ENCODE measurements at regions not wholly inside any gene's neighbourhood (a gene's known extent, or its start where the extent isn't known, plus 50 kb on each side); places are given as distances from the start of the nearest gene placed in this dataset.

DNA sequence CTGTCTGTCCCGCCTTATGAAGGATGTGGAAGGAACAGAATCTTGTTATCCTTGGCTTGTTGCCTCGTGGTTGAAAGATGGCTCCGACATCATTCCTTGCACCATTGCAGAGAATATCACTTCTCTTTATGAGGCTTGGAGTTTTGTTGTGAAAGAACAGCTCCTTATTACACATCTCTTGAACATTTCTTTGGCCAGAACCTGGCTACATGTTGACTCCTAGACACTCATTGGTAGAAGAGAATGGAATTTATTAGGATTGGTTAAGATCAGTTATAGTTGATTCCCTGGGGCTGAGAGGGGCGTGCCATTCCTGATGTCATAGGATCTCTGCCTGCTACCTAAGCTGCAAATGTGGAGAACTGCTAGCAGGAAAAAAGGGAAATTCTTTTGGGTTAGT is 180.5 kb upstream of the CTBP2 start:
- no peak for DNase-seq

DNA sequence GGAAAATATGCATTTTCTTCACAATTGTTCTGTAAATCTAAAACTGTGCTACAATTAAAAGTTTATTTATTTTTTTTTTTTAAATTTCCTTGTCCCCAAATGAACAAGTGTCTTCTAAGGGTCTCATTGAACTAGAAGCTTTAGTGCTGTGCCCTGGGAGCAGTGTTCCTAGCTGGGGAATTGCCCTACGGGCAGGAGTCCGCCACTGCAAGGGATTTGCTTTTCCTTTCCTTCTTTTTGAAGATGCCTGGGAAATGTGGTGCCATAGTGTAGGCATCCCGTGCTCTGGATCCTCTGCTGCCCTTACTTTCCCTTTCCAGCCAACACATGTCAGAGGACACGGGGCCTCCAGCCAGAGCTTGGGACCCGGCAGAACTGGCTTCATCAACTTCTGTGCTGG is 177.1 kb upstream of the CTBP2 start:
- DNase-seq = no peak

DNA sequence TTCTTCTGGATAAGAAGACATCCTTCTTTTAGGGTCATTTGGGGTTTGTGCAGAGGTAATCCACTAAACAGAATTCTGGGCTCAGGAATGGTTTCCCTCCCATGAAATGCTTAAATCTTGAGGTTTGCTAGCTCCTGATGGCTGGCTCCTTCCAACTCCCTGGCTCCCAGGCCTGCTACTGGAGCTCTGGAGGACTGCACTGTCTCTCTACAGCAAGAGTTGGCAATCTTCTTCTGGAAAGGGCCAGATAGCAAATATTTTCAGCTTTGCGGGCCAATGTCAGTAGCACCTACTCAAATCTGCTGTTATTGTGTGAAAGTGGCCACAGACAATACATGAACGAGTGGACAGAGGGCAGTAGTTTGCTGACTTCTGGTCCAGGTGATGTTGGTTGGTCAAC is 174.2 kb upstream of the CTBP2 start:
- DNase-seq = no peak

DNA sequence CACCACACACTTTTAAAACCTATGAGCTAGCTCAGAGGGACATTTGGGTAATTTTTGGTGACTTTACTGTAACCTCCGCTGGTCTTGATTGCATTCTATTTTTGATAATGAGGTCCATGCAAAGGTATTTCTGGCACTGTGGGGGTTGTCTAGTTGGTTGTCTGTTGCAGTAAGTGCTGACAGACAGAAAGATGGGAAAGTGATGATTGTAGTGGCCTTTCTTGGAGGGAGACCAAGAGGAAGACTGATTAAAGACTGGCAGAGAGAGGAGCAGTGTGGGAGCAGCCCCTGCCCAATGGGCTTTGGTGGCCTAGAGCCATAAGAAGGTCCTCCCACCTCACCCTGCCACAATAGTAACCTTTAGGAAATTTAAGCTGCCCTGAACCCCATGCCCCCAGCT is 173.4 kb upstream of the CTBP2 start:
- no peak for DNase-seq

DNA sequence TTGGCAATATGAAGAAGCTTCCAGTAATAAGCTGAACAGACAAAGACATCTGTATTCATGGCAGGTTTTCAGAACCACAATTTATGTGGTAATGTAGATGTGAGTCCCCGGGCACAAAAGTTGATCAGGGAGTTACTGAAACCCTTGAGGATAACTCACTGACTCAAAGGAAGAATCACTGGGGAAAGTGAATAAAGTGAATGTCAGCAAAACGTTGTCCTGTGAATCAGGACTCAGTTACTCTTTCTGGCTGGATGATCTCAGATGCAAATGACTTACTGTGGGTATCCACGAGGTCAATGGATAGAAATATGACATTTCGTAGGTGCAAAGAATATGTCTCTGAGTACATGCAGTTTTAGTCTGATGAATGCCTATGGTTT is 172.8 kb upstream of the CTBP2 start:
- DNase-seq = no peak

DNA sequence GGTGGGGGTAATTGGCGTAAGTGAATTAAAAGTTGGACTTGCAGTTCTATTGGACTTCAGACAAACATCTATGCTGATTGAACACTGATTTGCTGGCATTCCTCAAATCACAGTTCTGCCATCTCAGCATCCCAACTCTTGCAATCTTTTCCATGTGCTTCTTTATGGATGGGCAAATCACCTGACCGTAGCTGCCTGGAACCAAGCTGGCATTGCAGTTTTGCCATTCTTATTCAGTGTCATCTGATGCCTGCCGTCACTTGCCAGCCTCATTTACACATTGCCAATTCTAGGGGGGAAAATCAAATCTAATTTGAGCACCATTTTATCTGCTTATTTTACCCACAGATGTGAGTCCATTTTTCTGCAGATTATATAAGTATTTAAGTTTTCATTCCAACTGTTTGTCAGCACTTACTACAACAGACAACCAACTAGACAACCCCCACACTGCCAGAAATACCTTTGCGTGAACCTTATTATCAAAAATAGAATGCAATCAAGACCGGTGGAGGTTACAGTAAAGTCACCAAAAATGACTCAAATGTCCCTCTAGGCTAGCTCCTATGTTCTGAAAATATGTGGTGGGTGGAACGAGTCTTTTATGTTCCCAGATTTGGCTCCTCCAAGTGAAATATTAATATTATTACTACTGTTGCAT is 172.3 kb upstream of the CTBP2 start:
- no peak for DNase-seq

DNA sequence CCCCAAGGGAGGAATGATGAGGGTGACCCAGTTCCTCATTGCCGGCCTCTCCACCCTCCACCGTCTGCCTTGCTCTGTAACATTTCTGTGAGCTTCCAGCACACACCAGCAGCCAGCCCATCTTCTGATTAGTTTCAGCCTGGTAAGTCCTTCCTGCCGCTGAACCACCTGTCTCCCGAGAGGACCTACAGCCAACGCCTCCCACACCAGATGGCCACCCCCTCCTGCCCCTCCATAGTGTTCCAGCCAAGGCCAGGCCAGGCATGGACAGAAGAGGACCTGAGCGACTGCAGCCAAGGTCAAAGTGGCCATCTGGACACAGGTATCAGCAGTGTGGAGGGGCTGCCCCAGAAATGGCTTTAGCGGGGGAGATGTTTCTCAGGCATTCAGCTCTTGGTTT is 170.7 kb upstream of the CTBP2 start:
- DNase-seq = no peak

DNA sequence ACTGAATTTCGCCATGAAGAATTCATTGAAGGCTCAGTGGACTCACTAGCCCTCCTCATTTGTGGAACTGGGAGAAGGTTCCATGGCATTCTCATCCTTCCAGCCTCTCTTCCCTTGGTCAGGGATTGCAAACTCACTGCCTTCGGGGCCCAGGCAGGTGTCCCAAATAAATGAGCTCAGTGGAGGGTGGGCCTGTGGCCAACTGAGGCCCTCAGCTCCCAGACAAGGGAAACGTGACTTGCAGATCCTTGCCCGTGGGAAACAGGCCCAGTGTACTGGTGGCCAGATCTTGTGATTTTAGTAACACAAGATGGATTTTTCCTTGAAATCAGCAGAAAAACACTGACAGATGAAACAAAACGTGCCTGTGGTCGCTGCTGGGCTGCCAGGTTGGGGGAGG is 168.7 kb upstream of the CTBP2 start:
- no peak for DNase-seq

DNA sequence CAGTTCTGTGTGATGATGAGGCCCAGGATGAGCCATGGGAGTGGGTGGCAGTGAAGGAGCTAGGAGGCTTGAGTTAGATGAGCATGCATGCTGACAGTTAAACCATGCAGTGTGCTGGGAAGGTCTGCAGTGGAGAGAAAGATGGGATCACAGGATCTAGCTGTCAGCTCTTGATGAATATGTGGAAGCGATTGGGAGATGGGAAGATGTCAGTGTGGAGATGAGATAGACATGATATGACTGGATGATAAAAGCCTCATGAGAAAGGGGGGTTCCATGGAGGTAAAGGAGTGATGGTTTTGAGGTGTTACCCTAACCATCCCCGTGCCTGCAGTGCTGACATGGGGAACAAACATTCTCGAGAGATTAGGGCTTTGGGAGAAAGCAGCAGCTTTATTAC is 165.0 kb upstream of the CTBP2 start:
- no peak for DNase-seq

DNA sequence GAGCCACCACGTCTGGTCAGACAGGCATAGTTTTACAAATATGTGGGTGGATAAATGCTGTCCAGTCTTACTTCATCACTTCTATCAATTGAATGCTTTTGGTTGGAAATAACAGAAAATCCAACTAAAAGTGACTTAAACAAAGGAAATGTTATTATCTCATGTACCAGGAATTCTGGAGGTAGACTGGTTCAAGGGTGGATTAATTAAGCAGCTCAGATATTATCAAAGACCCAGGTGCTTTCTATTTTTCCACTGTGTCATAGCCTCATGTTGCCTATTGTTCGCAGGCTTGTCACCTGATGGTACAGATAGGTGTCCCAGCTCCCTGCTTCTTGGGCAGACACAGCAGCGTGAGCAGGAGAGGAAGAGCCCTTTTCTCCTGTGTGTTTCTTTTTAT is 156.1 kb upstream of the CTBP2 start:
- DNase-seq = no peak

DNA sequence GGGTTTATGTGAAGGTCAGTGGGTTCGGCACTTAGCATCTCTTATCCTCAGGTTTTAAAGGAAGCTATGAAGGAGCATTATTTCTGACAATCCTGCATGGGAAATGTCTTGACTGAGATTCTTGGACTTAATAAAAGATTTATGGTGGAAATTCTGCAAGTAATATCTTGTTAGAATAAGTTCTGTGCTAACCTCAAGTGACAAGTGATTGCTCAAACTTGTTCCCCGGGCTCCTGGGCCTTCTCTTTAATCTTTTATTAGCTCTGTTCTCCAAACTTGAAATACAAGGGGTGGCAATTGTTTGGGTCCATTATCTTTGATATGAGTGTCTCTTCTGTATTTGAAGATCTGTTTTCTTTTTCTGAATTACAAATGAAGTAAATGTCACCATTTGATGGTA is 140.6 kb upstream of the CTBP2 start:
- DNase-seq = no peak

DNA sequence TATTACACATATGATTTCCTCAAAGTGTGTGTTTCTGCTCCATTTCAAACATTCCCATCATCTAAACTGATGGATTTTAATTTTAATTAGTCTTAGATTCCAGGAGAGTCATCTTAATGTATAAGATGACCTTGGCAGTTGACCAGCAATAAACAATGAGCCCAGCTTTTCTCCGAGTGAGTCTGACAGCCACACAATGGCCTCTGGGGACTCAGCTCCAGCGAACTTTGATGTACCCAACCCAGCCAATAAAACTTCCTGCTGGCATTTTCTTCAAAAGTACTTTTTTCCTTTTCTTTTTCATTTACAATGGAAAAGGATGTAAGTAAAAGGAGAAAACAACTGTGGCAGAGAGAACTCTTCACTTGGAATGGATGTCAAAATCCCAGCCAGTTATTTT is 139.1 kb upstream of the CTBP2 start:
- no peak for DNase-seq

DNA sequence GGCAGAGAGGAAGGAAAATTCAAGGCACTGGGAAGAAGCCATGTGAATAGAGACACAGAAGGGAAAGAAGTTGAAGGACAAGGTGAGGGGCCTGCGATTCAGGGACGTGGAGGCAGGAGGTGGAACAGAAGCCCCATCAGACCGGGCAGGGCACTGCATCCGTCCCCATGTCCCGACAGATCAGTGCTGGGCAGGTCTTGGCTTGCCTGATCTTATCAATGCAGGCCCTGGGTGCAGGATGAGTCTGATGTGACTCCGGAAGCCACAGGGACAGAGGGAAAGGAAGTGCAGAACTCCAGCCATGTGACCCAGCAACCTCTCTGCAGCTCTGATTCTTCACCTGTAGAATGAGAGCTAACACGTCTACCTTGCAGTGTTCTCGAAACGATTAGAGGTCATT is 136.2 kb upstream of the CTBP2 start:
- DNase-seq = no peak

DNA sequence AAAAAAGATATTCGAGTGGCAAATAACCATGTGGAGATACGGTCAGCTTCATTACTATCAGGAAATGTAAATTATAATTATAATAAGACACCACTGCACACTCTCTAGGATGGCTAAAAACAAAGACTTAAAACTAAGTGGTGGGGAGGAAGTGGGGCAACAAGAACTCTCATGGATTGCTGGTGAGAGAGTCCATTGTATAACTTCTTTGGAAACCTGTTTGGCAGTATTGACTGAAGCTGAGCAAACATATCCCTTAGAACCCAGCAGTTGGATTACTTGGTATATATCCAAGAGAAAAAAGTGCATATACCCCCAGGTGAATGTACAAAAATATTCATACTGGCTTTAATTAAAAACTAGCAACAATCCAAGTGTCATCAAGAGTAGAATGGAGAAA is 133.7 kb upstream of the CTBP2 start:
- DNase-seq = no peak

DNA sequence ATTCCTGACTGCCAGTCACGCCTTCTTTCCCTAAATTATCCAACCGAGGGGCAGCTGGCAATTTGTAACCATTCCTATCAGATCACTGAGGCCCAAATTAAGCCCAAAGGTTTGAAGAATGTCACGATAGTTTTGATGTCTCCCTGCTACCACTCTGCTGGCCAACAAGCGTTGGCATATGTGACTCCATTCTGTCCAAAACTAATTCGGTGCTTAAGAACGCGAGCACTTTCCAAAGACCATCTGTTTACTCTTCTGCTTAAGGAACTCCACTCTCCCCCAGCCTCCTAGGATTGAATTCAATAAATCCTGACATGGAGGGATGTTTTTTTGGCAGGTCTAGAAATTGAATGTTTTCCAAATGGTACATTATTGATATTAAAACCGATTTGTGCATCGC is 131.5 kb upstream of the CTBP2 start:
- no peak for DNase-seq

DNA sequence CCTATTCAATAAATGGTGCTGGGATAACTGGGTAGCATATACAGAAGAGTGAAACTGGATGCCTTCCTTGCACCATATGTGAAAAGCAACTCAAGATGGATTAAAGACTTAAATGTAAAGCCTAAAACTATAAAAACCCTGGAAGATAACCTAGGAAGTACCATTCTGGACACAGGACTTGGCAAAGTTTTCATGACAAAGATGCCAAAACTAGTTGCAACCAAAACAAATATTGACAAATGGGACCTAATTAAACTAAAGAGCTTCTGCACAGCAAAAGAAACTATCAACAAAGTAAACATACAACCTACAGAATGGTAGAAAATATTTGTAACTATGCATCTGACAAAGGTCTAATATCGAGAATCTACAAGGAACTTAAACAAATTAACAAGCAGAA is 129.1 kb upstream of the CTBP2 start:
- no peak for DNase-seq

DNA sequence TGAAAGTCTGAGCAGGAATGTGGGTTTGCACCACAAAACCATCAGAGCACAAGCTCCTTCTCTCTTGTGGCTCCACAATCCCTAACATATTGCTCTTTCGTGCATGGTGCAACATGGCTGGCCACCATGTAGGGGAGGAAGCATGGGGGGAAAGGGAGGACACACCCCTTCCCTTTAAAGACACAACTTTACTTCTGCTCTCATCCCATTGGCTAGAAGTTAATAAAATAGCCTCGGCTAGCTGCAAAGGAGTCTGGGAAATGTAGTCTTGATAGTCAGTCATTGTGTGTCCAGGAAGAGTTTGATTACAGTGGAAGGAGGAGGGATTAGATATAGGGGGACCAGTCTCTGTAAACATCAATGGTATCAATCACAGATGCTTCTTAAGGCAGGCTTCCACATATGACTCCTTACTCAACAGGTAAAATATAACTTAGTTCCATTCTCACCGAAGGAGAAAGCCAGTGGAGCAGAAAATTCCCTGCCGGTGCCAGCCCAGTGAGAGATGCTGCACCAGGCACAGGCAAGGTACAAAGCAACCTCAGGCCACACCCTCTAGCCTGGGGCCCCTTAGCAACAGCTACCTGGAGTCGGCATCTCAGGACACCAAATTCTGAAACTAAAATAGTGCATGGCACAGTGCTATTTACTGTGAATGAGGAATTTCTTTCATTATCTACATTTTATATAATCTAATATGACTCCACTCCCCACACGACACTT is 124.7 kb upstream of the CTBP2 start:
- DNase-seq = no peak

DNA sequence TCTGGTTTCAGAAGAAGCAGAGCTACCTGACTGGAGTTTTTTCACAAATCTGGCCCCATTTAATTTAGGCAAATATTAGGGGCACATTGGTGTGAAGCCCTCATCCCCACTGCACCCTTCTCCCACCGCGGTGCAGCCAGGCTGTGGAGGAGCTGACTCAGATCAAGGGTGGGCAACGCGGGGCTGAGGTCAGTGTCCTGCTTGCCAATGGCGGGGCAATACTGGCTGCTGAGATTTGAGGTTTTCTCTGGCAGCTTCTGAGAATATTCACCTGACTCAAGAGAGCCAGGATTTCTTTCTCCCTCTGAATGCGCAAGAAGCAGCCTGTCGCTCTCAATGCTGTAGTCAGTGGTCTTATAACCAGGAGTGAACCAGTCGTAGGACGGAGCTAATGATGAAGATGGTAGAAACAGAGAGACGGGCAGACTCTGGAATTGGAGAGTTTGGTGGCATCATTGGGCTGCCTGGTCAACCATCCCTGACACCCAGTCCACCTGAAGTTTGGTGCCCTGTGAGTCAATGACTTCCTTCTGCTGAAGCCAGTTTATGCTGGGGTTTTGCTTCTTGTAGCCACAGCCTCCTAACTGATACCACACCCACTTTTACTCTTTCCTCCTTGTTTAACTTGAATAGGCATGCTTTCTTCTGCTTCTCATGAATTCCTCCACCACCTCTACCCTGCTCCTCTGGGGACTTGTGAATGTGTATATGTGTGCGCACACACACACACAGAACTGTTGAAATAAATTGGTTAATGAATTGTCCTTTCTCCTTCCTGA is 123.7 kb upstream of the CTBP2 start:
- DNase-seq = no peak

DNA sequence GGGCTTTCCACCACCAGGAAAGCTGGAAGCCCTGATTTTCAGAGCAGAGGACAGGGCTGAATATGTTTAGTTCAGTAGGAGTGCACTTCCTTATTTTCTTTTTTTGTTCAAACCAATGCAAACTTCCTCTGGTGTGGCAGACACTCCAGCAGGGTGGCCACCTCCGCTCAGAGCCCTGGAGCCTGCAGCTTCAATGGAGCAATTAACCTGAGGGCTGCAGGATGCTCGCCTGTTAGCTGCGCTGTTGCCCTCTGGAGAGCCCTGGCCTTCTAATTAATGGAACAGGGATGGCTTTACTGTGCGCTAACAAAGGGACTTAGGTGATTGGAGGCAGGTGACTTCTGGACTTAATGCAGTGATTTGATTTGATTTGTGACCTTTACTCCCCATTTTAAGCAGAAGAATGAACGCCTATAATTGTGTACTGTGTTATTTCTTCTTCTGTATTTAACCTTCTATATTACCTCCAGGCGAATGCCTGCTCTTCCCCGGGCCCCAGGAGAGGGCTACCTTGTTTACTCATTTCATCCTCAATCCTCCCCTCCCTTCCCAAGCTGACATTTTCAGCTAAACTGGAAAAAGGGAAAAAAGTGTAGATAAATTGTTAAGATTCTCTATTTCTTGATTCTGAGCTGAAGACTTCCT is 123.0 kb upstream of the CTBP2 start:
- peak; percentile 8 for DNase-seq

DNA sequence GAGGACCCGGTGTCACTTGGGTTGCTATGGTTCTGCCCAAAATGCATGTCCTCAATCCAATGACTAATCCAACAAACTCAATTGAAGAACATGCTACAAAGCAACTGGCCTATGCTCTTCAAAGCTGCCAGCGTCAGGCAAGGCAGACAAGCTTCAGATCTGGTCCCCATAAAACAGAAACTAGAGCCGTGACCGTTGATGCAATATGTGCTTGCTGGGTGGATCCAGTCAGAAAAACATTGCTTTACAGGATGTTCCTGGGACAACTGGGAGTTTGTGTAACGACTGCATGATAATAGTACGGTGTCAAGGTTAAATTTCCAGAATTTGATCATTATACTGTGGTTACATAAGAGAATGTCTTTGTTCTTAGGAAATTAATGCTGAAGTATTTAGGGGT is 120.7 kb upstream of the CTBP2 start:
- no peak for DNase-seq

DNA sequence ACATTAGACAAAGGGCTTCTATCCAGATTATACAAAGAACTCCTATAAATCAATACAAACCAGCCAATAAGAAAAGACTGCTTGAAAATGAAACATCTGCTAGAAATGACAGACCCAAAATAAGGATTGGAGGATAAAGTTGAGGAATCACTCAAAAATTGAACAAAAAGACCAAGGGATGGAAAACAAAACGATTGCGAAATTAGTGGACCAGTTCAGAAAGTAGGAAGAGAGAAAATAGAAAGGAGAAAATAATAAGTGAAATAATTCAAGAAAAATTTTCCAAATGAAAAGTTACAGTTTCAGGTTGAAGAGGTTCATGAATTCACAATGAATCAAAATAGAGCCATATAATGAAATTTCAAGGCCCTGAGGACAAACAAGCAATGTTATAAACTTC is 115.8 kb upstream of the CTBP2 start:
- no peak for DNase-seq

DNA sequence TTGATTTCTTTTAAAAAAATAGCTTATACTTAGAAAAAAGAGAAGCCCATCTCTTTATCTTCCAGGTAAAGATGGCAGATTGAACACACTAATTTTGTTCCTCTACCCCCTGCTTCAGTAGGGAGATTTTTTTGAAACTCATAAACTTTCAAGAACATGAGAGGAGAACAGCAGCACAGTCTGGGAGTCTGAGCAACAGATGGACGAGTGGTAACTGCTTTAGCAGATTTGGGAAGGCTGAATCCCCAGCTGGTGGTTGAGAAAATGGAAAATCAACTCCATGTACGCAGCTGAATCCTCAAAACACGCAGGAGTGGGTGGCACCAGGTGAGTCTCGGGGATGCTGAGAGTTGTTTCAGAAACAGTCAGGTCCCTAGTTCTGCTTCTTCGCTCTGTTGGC is 114.6 kb upstream of the CTBP2 start:
- no peak for DNase-seq

DNA sequence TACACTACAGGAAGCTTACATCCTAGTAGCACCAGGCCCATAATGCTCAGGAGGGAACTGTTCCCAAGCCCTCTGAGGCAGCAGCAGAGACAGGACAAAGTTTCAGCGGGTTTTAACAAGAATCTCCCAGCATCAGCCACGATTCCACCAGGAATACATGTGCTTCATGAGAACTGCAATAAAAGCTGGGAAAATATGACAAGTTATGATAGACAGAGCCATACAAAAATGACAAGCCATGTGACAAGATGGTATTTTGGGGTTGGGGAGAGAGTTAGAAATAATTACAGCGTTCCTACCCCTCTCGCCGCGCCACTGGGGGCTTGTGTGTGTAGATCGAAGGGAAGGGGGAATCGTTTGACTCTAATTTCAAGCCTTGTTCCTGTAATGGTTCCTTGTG is 112.7 kb upstream of the CTBP2 start:
- no peak for DNase-seq
